ENCODE measurements at regions not wholly inside any gene's neighbourhood (a gene's known extent, or its start where the extent isn't known, plus 50 kb on each side); places are given as distances from the start of the nearest gene placed in this dataset.

DNA sequence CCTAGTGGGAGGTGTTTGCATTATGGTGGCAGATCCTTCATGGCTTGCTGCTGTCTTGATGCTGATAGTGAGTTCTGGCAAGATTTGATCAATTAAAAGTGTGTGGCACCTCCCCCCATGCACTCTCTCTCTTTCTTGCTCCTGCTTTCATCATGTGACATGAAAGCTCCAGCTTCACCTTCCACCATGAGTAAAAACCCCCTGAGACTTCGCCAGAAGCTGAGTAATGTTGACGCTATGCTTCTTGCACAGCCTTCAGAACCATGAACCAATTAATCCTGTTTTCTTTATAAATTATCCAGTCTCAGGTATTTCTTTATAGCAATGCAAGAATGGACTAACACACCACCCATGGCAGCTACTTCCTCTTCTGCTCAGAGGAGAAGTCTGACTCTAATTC is 2181.4 kb upstream of the PIK3C3 start:
- H3K27ac Mint-ChIP-seq (ENCODE audit: unreplicated experiment) = no peak overlapping the region
- H3K79me2 ChIP-seq (ENCODE audit: insufficient read depth, low read length) = no peaks in the 10 kb centered on the region
- H3K4me3 ChIP-seq (ENCODE audit: insufficient read depth, low read depth, low read length) = no peak overlapping the region

DNA sequence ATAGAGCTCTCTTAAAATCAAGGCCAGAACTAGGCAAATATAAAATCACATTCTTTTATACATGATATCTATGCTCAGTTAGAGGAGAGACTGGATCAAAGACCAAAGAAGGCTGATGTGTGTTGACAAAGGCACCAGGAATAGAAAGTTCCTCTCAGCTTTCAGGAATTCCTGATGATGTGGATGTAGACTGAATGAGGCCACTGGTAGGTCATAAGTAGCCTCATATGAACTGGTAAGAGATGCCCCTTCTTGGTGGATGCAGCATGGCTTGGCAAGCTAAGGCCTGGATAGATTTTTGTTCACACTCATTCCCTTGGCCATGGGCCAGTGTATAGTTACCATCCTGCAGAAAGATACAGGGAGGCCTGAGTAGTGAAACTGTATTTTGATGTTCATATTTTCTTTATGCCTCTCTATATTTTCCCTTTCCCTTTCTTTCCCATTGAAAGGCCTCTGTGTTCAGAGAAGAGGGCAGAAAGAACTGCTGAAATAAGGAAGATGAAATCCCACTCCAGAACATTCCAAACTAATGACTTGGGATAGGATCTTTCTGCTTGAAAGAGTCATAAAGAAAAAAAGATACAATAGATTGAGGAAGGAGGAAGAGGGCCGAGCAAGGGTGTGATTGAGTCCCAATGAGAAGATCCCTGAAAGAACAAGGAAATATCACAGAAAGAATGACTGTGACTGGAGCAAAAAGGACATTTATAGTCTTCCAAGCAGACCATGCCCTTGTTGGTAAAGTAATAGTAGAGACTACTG is 2182.7 kb upstream of the PIK3C3 start:
- no peaks in the 10 kb centered on the region for H3K36me3 ChIP-seq (ENCODE audit: insufficient read depth, low read length)
- DNase-seq (ENCODE audit: low read depth) = peak; percentile 49
- H3K27ac ChIP-seq (ENCODE audit: low read depth, low read length) = peak overlapping the region; percentile 39
- H3K9ac ChIP-seq (ENCODE audit: low read length) = no peak overlapping the region
- no peak for FAIRE-seq
- no peaks in the 10 kb centered on the region for H4K20me1 ChIP-seq (ENCODE audit: insufficient read depth, low read length)
- H3K4me3 ChIP-seq (ENCODE audit: insufficient read depth, low read depth, low read length) = no peak overlapping the region
- H3K4me1 ChIP-seq (ENCODE audit: insufficient read depth, low read length) = peaks cover 3% of the 10 kb centered on the region
- no peak for TF ChIP-seq EZH2 (IDR thresholded peaks at IDR 0.05; ENCODE audit: insufficient read depth, low read length)
- TF ChIP-seq, protein P1, sequence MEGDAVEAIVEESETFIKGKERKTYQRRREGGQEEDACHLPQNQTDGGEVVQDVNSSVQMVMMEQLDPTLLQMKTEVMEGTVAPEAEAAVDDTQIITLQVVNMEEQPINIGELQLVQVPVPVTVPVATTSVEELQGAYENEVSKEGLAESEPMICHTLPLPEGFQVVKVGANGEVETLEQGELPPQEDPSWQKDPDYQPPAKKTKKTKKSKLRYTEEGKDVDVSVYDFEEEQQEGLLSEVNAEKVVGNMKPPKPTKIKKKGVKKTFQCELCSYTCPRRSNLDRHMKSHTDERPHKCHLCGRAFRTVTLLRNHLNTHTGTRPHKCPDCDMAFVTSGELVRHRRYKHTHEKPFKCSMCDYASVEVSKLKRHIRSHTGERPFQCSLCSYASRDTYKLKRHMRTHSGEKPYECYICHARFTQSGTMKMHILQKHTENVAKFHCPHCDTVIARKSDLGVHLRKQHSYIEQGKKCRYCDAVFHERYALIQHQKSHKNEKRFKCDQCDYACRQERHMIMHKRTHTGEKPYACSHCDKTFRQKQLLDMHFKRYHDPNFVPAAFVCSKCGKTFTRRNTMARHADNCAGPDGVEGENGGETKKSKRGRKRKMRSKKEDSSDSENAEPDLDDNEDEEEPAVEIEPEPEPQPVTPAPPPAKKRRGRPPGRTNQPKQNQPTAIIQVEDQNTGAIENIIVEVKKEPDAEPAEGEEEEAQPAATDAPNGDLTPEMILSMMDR (IDR thresholded peaks at IDR 0.05; ENCODE audit: insufficient read depth, low read depth, low read length) = no peak
- peak overlapping the region; percentile 15 for H3K4me2 ChIP-seq (ENCODE audit: low read length)
- Mint-ChIP-seq H3K9me3 (ENCODE audit: unreplicated experiment) (no peaks in the 10 kb centered on the region), H3K27ac (ENCODE audit: unreplicated experiment) (peak overlapping the region; percentile 22), H3K4me1 (ENCODE audit: low read depth, unreplicated experiment) (peaks cover 12% of the 10 kb centered on the region), H3K4me3 (ENCODE audit: unreplicated experiment) (no peak overlapping the region), H3K27me3 (ENCODE audit: low read depth, unreplicated experiment) (no peaks in the 10 kb centered on the region), H3K36me3 (ENCODE audit: low read depth, unreplicated experiment) (no peaks in the 10 kb centered on the region)
- H3K9me3 ChIP-seq (ENCODE audit: insufficient read depth, low read depth, low read length) = no peaks in the 10 kb centered on the region
- H3K79me2 ChIP-seq (ENCODE audit: insufficient read depth, low read length) = no peaks in the 10 kb centered on the region
- no peaks in the 10 kb centered on the region for H3K27me3 ChIP-seq (ENCODE audit: insufficient read depth, low read length)
- H2AFZ ChIP-seq (ENCODE audit: low read depth, low read length) = peak overlapping the region; percentile 24

More for the DNA sequence above, 2181.4 kb upstream of the PIK3C3 start:
- H3K27ac ChIP-seq (ENCODE audit: low read depth, low read length) = no peak overlapping the region
- no peaks in the 10 kb centered on the region for H4K20me1 ChIP-seq (ENCODE audit: insufficient read depth, low read length)
- Mint-ChIP-seq H3K36me3 (ENCODE audit: low read depth, unreplicated experiment) (no peaks in the 10 kb centered on the region), H3K4me3 (ENCODE audit: unreplicated experiment) (no peak overlapping the region), H3K9me3 (ENCODE audit: unreplicated experiment) (no peaks in the 10 kb centered on the region), H3K27me3 (ENCODE audit: low read depth, unreplicated experiment) (no peaks in the 10 kb centered on the region), H3K4me1 (ENCODE audit: low read depth, unreplicated experiment) (peaks cover 12% of the 10 kb centered on the region)
- FAIRE-seq = no peak
- no peak overlapping the region for H2AFZ ChIP-seq (ENCODE audit: low read depth, low read length)
- TF ChIP-seq EZH2 (IDR thresholded peaks at IDR 0.05; ENCODE audit: insufficient read depth, low read length) = no peak
- TF ChIP-seq, protein P1 (IDR thresholded peaks at IDR 0.05; ENCODE audit: insufficient read depth, low read depth, low read length) = no peak
- H3K9ac ChIP-seq (ENCODE audit: low read length) = no peak overlapping the region
- H3K27me3 ChIP-seq (ENCODE audit: insufficient read depth, low read length) = no peaks in the 10 kb centered on the region
- no peaks in the 10 kb centered on the region for H3K9me3 ChIP-seq (ENCODE audit: insufficient read depth, low read depth, low read length)
- peak; percentile 36 for DNase-seq (ENCODE audit: low read depth)
- no peaks in the 10 kb centered on the region for H3K36me3 ChIP-seq (ENCODE audit: insufficient read depth, low read length)
- H3K4me1 ChIP-seq (ENCODE audit: insufficient read depth, low read length) = peaks cover 3% of the 10 kb centered on the region
- no peak overlapping the region for H3K4me2 ChIP-seq (ENCODE audit: low read length)

DNA sequence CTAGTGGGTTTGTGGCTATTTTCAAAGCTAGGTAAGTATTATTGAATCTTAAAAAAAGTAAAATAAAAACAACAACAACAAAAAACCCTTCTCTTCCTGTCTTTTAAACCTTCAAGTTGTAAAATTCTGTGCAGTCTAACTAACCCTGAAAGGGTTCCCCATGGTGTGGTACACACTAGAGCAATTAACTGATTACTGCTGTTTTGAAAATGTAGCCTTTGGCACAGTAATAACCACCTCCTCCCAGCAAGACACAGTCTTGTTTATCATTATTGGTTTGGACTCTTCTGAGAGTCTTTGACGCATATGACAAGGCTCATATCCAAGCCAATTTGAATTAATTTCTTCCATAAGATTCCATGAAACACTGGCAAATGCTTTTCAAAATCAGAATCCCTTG is 2184.6 kb upstream of the PIK3C3 start:
- H3K79me2 ChIP-seq (ENCODE audit: insufficient read depth, low read length) = no peaks in the 10 kb centered on the region
- H2AFZ ChIP-seq (ENCODE audit: low read depth, low read length) = no peak overlapping the region
- H3K4me2 ChIP-seq (ENCODE audit: low read length) = no peak overlapping the region
- H3K4me1 ChIP-seq (ENCODE audit: insufficient read depth, low read length) = peaks cover 3% of the 10 kb centered on the region
- H3K27me3 Mint-ChIP-seq (ENCODE audit: low read depth, unreplicated experiment) = no peaks in the 10 kb centered on the region
- H3K9me3 ChIP-seq (ENCODE audit: insufficient read depth, low read depth, low read length) = no peaks in the 10 kb centered on the region
- no peaks in the 10 kb centered on the region for H3K36me3 Mint-ChIP-seq (ENCODE audit: low read depth, unreplicated experiment)
- H3K4me1 Mint-ChIP-seq (ENCODE audit: low read depth, unreplicated experiment) = peaks cover 12% of the 10 kb centered on the region
- no peaks in the 10 kb centered on the region for H4K20me1 ChIP-seq (ENCODE audit: insufficient read depth, low read length)
- no peaks in the 10 kb centered on the region for H3K27me3 ChIP-seq (ENCODE audit: insufficient read depth, low read length)
- no peak overlapping the region for H3K9ac ChIP-seq (ENCODE audit: low read length)
- TF ChIP-seq, protein P1 (IDR thresholded peaks at IDR 0.05; ENCODE audit: insufficient read depth, low read depth, low read length) = no peak
- TF ChIP-seq EZH2 (IDR thresholded peaks at IDR 0.05; ENCODE audit: insufficient read depth, low read length) = no peak
- H3K4me3 ChIP-seq (ENCODE audit: insufficient read depth, low read depth, low read length) = no peak overlapping the region
- H3K9me3 Mint-ChIP-seq (ENCODE audit: unreplicated experiment) = no peaks in the 10 kb centered on the region
- H3K27ac ChIP-seq (ENCODE audit: low read depth, low read length) = no peak overlapping the region
- H3K4me3 Mint-ChIP-seq (ENCODE audit: unreplicated experiment) = no peak overlapping the region
- FAIRE-seq (no peak), DNase-seq (ENCODE audit: low read depth) (no peak)
- H3K27ac Mint-ChIP-seq (ENCODE audit: unreplicated experiment) = no peak overlapping the region
- no peaks in the 10 kb centered on the region for H3K36me3 ChIP-seq (ENCODE audit: insufficient read depth, low read length)
